NCI-H526 (cell line): ENCODE measurements at regions not wholly inside any gene's neighbourhood (a gene's known extent, or its start where the extent isn't known, plus 50 kb on each side); places are given as distances from the start of the nearest gene placed in this dataset.
A peak's percentile ranks its signal among the peaks of the same experiment; 100 is the strongest.
"Not testable (repeated sequence)": the region's sequence is repeated elsewhere in the genome, so short reads cannot be mapped to it uniquely, and the experiment has no call there.

Experiments
- DNase-seq, 2 experiments: peaks; one replicate each; lab custom pipeline; 2025; lab: John Stamatoyannopoulos, UW

- peak; percentile 59 to 79 for DNase-seq
Observed at GRCh38 chr6:86057293-86057980, 414.8 kb upstream of the SYNCRIP start.

- no peak for DNase-seq
Observed at GRCh38 chr6:86045038-86045437, 402.4 kb upstream of the SYNCRIP start.

GRCh38 chr6:86042214-86042613 is 399.5 kb upstream of the SYNCRIP start:
- no peak for DNase-seq

GRCh38 chr6:86031713-86032112 is 389.0 kb upstream of the SYNCRIP start:
- DNase-seq, result no peak

GRCh38 chr6:86030875-86031274 is 388.2 kb upstream of the SYNCRIP start:
- peak in 1 of 2 experiments; percentile 10 for DNase-seq

GRCh38 chr6:86028776-86029175 is 386.1 kb upstream of the SYNCRIP start:
- no peak for DNase-seq

- DNase-seq, result not testable (repeated sequence)
Observed at GRCh38 chr6:86026890-86027289, 384.2 kb upstream of the SYNCRIP start.

- no peak for DNase-seq
Observed at GRCh38 chr6:86017236-86017635, 374.6 kb upstream of the SYNCRIP start.

- DNase-seq, result no peak
Observed at GRCh38 chr6:86016567-86016966, 373.9 kb upstream of the SYNCRIP start.

- DNase-seq, result no peak
Observed at GRCh38 chr6:86016077-86016476, 373.4 kb upstream of the SYNCRIP start.

GRCh38 chr6:86012991-86013390 is 370.3 kb upstream of the SYNCRIP start:
- peak in 1 of 2 experiments; percentile 4 for DNase-seq

- no peak for DNase-seq
Observed at GRCh38 chr6:86010915-86011786, 368.5 kb upstream of the SYNCRIP start.

GRCh38 chr6:85997206-85997605 is 354.5 kb upstream of the SYNCRIP start:
- DNase-seq, result no peak

GRCh38 chr6:85996034-85996375 is 353.3 kb upstream of the SYNCRIP start:
- no peak for DNase-seq

- no peak for DNase-seq
Observed at GRCh38 chr6:85995339-85996033, 352.8 kb upstream of the SYNCRIP start.

GRCh38 chr6:85986681-85987080 is 344.0 kb upstream of the SYNCRIP start:
- DNase-seq, result no peak

GRCh38 chr6:85983032-85983659 is 340.5 kb upstream of the SYNCRIP start:
- DNase-seq, result no peak

GRCh38 chr6:85977661-85978060 is 335.0 kb upstream of the SYNCRIP start:
- DNase-seq, result no peak

GRCh38 chr6:85975957-85976356 is 333.3 kb upstream of the SYNCRIP start:
- DNase-seq, result no peak

- no peak for DNase-seq
Observed at GRCh38 chr6:85971238-85971637, 328.6 kb upstream of the SYNCRIP start.

GRCh38 chr6:85966828-85967227 is 324.1 kb upstream of the SYNCRIP start:
- DNase-seq, result no peak

GRCh38 chr6:85961746-85962145 is 319.1 kb upstream of the SYNCRIP start:
- DNase-seq, result no peak
